ENCODE measurements at regions not wholly inside any gene's neighbourhood (a gene's known extent, or its start where the extent isn't known, plus 50 kb on each side); places are given as distances from the start of the nearest gene placed in this dataset.
"Not testable (repeated sequence)": the region's sequence is repeated elsewhere in the genome, so short reads cannot be mapped to it uniquely, and the experiment has no call there.

- DNase-seq (ENCODE audit: low read depth) = no peak
Observed at GRCh38 chr5:155624597-155625241, 611.2 kb downstream of the KIF4B start.

- no peak for DNase-seq (ENCODE audit: low read depth)
Observed at GRCh38 chr5:155625315-155625714, 611.8 kb downstream of the KIF4B start.

- no peak for DNase-seq (ENCODE audit: low read depth)
Observed at GRCh38 chr5:155625897-155626543, 612.5 kb downstream of the KIF4B start.

DNA sequence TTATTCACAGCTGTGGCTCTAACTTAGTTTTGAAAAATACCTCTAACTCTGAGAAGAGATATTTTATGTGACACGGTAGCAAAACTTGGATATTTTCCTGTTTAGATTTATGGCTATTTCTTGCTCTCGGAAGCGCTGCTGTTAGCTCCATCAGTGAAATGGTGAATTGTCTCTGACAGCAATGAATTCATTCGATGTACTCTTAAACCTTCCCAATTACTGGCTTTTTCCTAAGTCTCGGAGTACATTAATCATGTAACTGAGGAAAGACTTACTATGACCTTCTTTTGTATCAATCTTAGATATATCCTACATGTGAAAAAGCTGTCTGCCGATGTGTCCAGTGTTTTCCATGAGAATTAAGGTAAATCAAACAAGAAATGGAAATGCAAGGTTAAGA, 613.0 kb downstream of the KIF4B start:
- no peak for DNase-seq (ENCODE audit: low read depth)

GRCh38 chr5:155628346-155628745, 614.8 kb downstream of the KIF4B start:
- no peak for DNase-seq (ENCODE audit: low read depth)

GRCh38 chr5:155629597-155629996, 616.0 kb downstream of the KIF4B start:
- no peak for DNase-seq (ENCODE audit: low read depth)

DNA sequence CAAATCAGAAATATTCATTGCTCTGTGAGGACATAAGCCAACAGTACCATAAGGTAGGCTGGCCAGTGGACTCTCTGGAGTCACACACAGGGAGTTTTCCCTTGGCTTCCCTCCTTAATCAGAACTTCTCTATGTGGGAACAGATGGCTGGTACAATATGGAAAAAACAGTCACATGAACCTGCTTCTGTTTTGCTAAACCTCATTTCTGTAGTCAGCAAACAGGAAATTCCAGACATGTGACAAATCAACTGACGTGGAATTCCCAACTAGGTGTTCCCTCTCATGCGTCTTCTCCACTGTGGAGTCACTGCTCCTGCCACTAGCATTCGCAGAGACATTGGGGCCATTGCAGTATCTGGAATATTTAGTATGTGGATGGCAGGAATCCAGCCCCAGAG, 617.6 kb downstream of the KIF4B start:
- DNase-seq (ENCODE audit: low read depth) = no peak

- DNase-seq (ENCODE audit: low read depth) = no peak
Observed at GRCh38 chr5:155633338-155633957, 619.9 kb downstream of the KIF4B start.

DNA sequence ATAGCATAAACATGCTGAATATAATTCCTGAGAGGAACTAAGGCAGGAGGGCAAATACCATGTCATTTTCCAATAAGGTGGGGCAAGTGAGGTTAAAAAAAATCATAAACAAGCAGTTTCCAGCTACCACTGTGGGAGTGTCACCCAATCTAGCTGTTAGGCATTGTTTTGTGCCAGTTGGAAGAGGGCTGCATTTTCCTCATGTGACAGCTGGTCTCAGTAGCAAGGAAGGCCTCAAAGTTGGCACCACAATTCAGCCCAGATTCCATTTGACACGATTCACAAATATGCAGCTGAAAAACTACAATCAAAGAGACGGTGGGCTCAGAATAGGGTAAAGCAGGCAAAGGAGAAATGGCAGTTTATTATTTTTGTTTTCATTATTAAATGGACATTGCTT, 636.1 kb downstream of the KIF4B start:
- no peak for DNase-seq (ENCODE audit: low read depth)

DNA sequence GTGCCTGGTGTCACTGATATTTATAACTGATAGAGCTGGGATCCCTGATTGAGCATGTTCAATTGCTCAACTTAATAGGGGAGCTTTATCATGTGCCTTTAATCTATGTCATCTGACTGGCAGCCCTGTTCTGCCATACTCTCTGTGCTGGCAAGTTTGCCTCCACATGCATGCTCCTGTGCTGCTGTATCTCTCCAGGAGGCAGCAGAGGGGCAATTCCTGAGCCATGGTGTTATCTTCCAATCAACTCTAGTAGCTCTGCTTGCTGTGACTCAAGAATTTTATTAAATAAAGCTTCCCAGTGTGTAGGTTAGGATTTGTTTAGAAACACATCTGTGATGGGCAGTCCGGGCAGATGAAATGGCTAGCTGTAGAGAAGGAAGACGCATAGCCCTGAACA, 642.0 kb downstream of the KIF4B start:
- DNase-seq (ENCODE audit: low read depth) = no peak

GRCh38 chr5:155661859-155662258, 648.3 kb downstream of the KIF4B start:
- no peak for DNase-seq (ENCODE audit: low read depth)

DNA sequence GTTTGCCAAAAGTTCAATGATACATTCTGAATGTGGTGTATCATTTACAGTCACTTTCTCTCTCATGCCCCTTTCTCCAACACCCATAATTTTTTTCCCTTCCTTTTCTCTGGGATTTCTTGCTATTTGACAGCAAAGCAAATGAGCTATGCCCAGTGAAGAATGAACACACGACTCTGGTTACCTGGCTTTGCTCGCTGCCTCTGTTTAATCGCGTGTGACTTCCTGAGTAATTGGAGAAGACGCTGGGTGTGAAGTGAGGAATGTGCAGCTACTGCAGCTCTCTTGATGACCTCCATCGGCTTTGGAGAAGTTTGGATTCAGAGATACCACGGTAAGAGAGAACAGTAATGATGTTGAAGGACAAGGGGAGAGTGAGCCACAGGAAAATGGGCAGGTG, 651.8 kb downstream of the KIF4B start:
- DNase-seq (ENCODE audit: low read depth) = no peak

GRCh38 chr5:155672001-155672400, 655.0 kb upstream of the SGCD start:
- DNase-seq (ENCODE audit: low read depth) = not testable (repeated sequence)

DNA sequence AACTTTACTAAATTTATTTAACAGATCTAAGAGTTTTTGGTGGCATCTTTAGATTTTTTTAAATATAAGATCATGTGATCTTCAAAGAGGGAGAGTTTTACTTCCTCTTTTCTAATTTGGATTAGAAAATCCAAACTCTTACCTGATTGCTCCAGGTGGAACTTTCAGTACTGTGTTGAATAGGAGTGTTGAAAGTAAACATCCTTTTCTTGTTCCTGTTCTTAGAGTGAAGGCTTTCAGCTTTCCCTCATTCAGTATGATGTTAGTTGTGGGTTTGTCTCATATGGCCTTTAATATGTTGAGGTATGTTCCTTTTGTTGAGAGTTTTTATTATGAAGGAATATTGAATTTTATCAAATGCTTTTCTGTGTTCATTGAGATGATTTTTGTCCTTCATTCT, 650.0 kb upstream of the SGCD start:
- no peak for DNase-seq (ENCODE audit: low read depth)

GRCh38 chr5:155678371-155678770, 648.6 kb upstream of the SGCD start:
- no peak for DNase-seq (ENCODE audit: low read depth)

DNA sequence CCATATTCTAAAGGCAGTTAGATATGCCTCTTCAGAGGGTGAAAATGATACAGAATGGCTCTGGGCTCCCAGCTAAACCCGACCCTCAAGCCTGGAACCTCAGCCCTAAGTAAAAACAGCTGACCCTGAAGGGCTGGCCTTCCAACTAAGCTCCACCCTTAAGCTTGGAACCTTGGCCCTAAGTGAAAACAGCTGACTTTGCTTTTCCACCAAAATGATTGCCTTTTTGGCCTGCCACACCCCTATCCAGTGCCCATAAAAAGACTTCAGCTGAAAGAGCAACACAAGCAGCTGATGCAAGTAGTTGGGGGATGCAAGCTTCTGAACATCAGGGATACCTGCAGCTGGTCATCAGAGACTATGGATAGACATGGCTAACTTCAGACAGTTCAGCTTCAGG, 647.4 kb upstream of the SGCD start:
- DNase-seq (ENCODE audit: low read depth) = no peak

- no peak for DNase-seq (ENCODE audit: low read depth)
Observed at GRCh38 chr5:155684417-155684816, 642.5 kb upstream of the SGCD start.

DNA sequence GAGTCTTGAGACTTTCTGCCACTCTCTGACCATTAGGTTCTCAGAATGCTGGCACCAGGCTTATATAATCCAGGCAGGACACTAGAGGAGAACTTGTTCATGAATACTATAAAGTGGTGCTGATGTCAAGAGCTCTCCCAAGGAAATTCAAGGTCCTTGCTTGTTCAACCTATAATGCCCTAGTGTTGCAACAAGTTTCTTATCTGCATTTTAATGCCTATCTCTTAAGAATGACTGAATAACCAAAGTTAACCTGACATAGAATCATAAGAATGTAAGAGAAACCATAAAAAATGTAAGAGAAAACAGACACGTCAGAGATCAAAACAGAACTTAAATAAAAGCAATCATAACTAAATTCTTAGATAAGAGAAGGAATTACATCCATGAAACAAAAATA, 640.8 kb upstream of the SGCD start:
- DNase-seq (ENCODE audit: low read depth) = no peak

- no peak for DNase-seq (ENCODE audit: low read depth)
Observed at GRCh38 chr5:155689406-155689805, 637.6 kb upstream of the SGCD start.

- no peak for DNase-seq (ENCODE audit: low read depth)
Observed at GRCh38 chr5:155696362-155696761, 630.6 kb upstream of the SGCD start.

DNA sequence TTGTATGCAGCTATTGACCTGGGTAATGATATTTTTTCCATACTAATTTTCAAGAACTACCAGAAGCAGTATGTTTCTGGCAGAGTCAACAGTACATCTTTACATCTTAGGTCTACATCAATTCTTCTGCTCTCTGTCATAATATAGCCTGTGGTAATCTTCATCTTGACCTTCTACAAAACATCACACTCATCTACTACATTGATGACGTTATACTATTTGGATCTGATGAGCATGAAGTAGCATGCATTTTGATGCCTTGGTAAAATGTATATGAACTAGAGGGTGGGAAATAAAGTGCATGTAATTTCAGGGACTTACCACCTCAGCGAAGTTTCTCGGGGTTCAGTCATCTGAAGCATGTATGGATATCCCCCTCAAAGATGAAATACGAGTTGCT, 629.7 kb upstream of the SGCD start:
- no peak for DNase-seq (ENCODE audit: low read depth)

DNA sequence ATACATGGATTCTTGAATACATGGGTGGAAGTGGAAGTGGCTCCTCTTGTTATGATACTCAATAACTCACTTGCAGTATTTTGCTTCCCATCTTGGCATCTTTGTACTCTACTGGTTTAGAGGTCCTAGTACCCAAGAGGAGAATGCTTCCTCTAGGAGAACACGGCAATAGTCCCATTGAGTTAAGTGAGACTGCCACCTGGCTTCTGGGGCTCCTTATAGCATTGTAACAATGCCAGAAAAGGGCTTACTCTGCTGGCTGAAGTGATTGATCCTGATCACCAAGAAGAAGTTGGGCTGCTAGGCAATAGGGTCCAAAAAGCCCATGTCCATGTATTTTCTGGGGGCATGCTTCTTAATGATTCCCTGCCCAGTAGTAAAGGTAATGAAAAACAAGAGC, 627.6 kb upstream of the SGCD start:
- DNase-seq (ENCODE audit: low read depth) = no peak

GRCh38 chr5:155700333-155700732, 626.6 kb upstream of the SGCD start:
- no peak for DNase-seq (ENCODE audit: low read depth)

DNA sequence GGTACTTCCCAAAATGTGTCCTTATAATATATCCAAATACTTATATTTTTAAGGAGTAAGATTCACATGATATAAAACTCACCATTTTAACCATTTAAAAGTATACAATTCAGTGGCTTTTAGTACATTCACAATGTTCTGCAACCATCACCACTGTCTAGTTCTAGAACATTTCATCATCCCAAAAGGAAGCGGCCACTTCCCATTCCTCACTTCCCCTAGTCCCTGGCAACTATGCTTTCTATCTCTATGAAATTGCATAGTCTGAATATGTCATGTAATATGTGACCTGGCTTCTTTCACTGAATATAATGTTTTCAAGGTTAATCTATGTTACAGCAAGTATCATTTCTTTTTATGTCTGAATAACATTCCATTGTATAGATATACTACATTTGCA, 615.1 kb upstream of the SGCD start:
- no peak for DNase-seq (ENCODE audit: low read depth)

Data from non-pigmented ciliary epithelial cell (primary cell).